ENCODE measurements at regions not wholly inside any gene's neighbourhood (a gene's known extent, or its start where the extent isn't known, plus 50 kb on each side); places are given as distances from the start of the nearest gene placed in this dataset.

DNA sequence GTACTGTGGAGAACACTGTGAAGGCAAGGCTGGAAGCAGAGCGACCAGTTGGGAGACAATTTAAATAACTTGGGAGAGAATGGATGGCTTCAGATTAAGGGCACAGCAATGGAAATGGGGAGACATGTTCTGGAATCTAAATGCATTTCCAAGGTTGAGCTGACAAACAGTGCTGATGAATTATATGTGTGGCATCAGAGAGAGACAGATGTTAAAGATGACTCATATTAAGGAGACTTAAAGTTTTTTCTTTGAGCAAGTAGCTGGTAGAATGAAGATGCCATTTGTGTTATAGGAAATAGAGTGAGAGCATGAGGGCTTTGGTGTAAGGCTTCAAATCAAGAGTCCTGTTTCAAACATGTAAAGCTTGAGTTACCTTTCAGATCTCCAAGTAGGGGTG, 441.8 kb downstream of the SETBP1 start:
- no peak for TF ChIP-seq POLR2A (IDR thresholded peaks at IDR 0.05)
- TF ChIP-seq, protein P1, sequence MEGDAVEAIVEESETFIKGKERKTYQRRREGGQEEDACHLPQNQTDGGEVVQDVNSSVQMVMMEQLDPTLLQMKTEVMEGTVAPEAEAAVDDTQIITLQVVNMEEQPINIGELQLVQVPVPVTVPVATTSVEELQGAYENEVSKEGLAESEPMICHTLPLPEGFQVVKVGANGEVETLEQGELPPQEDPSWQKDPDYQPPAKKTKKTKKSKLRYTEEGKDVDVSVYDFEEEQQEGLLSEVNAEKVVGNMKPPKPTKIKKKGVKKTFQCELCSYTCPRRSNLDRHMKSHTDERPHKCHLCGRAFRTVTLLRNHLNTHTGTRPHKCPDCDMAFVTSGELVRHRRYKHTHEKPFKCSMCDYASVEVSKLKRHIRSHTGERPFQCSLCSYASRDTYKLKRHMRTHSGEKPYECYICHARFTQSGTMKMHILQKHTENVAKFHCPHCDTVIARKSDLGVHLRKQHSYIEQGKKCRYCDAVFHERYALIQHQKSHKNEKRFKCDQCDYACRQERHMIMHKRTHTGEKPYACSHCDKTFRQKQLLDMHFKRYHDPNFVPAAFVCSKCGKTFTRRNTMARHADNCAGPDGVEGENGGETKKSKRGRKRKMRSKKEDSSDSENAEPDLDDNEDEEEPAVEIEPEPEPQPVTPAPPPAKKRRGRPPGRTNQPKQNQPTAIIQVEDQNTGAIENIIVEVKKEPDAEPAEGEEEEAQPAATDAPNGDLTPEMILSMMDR (IDR thresholded peaks at IDR 0.05): no peak
- no peak for TF ChIP-seq POLR2AphosphoS5 (IDR thresholded peaks at IDR 0.05)
